ENCODE measurements at regions not wholly inside any gene's neighbourhood (a gene's known extent, or its start where the extent isn't known, plus 50 kb on each side); places are given as distances from the start of the nearest gene placed in this dataset.
"Not testable (repeated sequence)": the region's sequence is repeated elsewhere in the genome, so short reads cannot be mapped to it uniquely, and the experiment has no call there.

DNA sequence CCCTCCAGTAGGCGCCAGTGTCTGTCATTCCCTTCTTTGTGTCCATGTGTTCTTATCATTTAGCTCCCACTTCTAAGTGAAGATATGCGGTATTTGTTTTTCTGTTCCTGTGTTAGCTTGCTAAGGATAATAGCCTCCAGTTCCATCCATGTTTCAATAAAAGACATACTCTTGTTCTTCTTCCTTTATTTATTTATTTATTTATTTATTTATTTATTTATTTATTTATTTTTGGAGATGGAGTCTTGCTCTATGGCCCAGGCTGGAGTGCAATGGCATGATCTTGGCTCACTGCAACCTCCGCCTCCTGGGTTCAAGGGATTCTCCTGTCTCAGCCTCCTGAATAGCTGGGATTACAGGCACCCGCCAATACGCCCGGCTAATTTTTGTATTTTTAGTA is 762.6 kb upstream of the CDH10 start:
- not testable (repeated sequence) for DNase-seq (ENCODE audit: low read depth in 3 of 3, low spot score in 2 of 3)

DNA sequence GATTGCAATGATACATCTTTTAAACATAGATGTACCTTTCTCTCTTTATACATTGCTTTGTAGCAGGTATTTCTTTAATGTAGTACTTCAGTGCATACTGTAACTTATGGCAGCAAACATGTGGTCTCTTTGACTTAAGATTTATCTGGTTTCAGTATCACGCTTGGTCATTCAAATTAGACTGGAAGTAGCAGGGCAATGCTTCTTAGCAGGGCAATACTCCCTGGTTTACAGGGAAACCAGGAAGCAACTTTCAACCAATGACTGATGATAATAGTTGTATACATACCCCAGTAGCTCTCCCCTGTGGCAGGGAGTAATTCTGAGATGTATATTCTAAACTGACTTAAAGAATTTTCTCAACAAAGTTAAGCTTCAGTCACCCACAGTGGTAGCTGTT is 761.1 kb upstream of the CDH10 start:
- no peak for DNase-seq (ENCODE audit: low read depth in 3 of 3, low spot score in 2 of 3)

DNA sequence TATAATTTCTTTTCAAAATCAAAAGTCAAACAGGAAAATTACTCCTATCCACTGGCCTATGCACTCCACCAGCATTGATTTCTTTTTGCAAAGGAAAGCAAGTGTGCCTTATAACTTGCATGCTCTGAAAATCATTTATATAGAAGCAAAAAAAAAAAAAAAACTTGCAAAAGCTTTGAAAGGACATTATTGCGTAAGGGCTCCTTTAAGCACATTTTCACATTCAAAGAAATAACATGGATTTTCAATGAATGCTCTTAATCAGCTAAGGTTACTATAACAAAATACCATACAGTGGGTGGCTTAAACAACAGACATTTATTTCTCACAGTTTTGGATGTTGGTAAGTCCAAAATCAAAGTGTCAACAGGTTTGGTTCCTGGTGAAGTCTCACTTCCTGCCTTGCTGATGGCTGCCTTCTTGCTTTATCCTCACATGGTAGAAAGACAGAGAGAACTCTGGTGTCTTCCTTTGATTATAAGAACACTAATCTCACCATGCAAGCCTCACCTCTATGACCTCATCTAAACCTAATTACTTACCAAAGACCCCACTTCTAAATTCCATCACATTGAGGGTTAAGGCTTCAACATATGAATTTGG is 755.2 kb upstream of the CDH10 start:
- DNase-seq (ENCODE audit: low read depth in 3 of 3, low spot score in 2 of 3): no peak

DNA sequence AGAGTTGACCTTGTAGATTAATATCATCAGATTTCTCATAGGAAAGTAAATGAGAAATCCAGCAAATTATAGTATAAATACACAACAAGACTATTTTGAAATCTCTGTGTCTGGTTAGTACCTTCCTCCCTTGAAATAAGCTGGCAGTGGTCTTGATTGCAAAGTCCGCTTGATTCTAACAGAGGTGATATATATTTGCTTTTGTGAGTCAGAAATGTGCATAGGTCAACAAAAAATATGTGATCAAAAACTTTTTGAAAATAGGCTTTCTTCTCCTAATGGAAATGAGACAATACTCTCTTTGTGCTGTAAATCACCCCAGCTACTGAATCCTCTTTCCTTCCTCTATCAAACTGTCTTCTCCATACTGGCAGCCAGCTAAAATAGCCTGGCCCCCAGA is 749.2 kb upstream of the CDH10 start:
- DNase-seq (ENCODE audit: low read depth in 3 of 3, low spot score in 2 of 3): no peak

DNA sequence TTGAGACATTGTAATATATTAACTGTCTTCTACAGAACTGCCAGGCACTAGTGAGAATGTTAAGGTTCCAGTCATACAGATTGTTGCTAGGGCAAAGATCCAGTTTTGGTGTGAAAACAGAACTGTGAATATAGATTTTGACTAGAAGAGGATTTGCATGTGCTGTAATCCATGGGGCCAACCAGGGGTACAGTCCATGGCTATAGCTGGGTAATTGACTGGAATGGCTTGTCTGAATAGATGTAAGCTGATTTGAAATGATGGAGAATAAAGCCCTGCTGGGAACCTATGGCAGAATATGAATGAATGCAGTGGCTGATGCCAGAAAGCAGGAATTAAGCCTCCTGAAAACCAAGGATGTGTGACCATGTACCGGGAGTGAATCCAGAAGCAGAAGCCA is 748.5 kb upstream of the CDH10 start:
- no peak for DNase-seq (ENCODE audit: low read depth in 3 of 3, low spot score in 2 of 3)

DNA sequence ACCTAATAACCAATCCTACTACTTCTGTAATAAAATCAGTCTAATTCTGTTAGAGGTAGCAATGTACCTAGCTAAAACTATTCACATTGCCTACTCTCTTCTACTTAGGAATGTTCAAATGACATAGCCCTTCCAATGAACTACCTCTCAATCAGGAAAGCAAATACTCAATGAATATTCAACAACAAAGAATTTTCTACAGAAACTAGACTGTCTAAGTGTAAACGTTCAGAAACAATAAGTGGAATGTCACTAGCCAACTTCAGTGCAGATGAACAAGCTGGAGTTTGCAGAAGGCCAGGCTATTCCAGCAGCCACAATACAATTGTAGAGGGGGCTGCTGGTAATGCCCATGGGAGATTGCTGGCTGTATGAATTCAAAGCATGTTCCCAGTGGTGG is 743.2 kb upstream of the CDH10 start:
- no peak for DNase-seq (ENCODE audit: low read depth in 3 of 3, low spot score in 2 of 3)

DNA sequence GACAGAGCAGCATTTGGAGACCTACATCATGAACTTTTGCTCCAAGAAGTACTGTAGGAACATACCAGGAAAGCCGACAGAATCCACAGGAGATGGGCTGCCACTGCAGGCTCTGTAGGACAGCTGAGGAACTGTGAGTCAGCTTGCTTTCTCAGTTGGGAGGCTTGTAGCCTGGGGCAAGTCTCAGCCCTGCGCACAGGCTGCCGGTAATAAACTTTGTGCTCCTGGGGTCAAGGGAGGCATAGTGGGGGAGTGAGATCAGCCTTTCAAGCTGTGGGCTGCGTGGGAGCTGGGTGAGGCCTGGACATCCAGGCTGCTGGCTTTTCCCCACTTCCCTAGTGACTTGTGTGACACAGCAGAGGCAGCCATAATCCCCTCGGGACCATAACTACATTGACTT is 718.0 kb upstream of the CDH10 start:
- no peak for DNase-seq (ENCODE audit: low read depth in 3 of 3, low spot score in 2 of 3)

DNA sequence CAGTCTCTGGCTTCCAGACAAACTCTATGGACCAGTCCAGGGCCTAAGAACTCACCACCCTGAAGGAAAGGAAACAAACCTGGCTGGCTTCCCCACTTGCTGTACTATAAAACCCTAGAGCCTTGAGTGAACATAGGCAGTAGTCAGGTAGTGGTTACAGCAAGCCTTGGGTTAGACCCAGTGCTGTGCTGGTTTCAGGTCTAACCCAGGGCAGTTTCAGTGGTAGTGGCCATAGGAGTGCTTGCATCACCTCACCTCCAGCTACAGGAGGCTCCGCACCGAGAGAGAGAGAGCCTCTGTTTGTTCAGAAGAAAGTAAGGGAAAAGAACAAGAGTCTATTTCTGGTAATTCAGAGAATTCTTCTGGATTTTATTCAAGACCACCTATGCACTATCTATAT is 714.1 kb upstream of the CDH10 start:
- no peak for DNase-seq (ENCODE audit: low read depth in 3 of 3, low spot score in 2 of 3)

DNA sequence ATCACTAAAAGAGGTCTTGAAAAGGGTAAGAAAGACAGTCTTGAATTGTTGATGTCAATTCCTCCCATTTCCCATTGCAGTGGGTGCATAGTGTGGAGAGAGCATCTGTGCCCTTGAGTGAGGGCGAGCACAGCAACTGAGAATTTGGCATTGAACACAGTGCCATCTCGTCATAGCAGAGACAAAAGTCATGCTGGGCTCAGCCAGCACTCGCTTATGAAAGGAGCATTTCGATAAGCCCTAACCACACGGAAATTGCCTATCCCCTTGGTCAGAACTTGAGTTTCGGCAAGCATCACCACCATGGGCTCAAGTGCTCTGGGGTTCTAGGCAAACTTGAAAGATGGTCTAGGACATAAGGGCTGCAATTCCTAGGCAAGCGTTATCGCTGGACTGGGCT is 712.8 kb upstream of the CDH10 start:
- no peak for DNase-seq (ENCODE audit: low read depth in 3 of 3, low spot score in 2 of 3)

DNA sequence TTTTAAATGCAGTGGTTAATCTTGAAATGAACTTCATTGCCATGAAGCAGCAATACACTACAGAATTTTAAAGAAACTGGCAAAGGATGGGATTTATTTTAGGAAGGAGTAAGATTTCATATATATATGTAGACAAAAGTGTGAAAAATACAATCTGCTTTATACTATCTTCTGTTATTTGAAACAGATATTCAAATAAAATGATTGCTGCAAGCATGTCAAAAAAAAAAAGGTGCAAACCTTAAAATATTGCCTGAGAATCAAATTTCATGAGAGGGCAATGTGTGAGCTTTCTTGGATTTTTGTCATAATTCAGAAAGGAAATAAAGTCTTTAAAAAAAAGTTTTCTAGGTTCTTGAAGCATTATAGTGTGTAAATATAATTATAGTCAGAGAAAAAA is 705.0 kb upstream of the CDH10 start:
- DNase-seq (ENCODE audit: low read depth in 3 of 3, low spot score in 2 of 3): no peak

DNA sequence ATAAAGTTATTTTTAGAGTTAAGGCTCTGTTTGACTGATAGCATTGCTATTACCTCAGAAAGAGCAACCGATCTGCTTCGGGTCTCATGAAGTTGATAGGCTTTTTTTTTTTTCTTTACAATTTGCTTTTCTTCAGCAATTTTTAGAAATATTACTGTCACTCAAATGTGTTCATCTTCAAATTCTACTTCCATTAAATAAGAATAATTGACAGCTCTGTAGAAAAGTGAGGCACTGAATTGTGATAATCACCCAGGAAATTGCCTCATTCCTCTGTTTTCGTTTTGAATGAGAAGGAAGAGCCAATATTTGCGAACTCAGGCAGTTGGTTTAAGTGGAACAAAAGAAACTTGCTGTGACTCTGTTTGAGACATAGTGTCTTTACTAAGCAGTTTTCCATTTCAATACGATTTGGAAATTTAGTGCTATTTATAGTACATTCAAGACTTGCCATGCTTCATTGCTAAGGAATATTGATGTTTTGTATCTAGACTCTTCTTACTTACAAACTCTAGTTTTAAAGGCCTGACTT is 700.5 kb upstream of the CDH10 start:
- DNase-seq (ENCODE audit: low read depth in 3 of 3, low spot score in 2 of 3): no peak

DNA sequence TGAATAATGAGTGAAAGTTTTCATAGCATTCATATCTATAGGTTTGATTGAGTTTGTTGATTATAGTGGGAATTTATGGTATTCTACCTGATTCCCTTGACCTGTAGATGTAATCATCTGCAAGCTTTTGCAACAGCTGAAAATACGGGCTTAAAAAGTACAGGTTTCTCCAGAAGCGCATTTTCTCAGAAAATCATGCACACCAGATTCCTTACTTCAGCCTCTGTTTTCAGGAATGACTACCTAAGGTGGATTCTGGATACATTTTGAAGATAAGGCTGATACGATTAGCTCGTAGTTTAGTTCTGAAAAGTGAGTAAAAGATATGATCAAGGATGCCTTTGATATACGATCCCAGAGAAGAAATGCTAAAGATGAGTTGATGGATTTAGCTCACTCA is 694.8 kb upstream of the CDH10 start:
- no peak for DNase-seq (ENCODE audit: low read depth in 3 of 3, low spot score in 2 of 3)

DNA sequence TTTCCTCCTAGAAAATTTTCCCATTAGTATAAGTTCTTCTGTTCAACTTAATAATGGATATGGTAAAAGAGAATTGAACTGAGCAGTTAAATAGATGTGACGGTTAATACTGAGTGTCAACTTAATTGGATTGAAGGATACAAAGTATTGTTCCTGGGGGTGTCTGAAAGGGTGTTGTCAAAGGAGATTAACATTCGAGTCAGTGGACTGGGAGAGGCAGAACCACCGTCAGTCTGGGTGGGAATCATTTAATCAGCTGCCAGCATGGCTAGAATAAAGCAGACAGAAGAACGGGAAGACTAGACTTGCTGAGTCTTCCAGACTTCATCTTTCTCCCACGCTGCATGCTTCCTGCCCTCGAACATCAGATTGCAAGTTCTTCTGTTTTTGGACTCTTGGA is 689.6 kb upstream of the CDH10 start:
- no peak for DNase-seq (ENCODE audit: low read depth in 3 of 3, low spot score in 2 of 3)

DNA sequence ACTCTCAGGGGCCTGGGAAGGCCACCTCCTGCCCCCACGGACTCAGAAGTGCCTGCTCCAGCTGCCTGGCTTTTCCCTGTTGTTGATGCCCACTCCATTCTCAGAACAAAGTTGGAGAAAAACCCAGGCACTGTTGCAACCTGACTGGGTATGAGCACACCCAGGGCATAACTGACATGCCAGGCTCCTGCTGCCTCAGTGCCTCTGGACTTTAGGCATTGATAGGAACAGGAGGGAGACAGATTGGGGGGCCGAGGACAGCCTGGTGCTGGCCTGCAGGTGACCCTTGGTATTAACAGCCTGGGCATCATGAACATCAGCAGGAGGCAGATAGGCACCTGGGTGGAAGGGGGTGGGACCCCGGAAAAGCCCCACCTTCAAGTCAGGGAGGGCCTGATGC is 685.9 kb upstream of the CDH10 start:
- no peak for DNase-seq (ENCODE audit: low read depth in 3 of 3, low spot score in 2 of 3)

DNA sequence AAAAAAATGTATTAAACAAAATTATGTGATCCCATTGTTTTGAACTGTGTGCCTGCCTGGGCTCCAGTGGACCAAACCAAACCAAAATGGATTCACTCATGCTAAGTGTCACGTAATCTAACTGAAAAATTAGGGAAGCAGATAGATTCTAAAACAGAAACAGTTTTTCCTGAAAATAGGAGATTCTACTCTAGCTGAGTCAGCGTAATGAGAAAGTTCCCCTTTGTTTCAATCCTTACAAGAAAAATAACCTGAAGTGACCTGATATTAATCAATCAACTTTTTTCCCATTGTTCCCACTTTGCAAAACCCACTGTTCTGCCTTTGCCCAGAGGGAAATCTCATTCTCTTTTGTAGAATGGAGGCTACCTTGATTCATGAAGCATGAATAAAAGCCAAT is 682.4 kb upstream of the CDH10 start:
- DNase-seq (ENCODE audit: low read depth in 3 of 3, low spot score in 2 of 3): no peak

DNA sequence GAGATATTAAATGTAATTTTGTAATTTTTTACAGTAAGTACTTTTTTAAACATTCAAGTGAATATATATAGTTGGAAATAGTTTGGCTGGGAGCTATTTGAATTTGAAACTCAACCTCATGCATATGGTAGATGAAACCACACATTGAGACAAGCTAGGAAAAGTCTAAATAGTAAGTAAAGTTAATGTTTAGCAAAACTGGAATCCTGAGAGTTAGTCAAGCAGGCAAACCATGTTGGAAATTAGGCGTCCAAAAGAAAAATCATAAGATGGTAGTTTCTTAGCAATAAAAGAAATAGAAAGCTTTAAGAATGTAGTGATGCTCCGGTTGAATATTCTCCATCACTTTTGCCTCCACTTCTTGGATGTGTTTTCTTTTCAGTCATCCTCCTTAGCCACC is 657.1 kb upstream of the CDH10 start:
- no peak for DNase-seq (ENCODE audit: low read depth in 3 of 3, low spot score in 2 of 3)

DNA sequence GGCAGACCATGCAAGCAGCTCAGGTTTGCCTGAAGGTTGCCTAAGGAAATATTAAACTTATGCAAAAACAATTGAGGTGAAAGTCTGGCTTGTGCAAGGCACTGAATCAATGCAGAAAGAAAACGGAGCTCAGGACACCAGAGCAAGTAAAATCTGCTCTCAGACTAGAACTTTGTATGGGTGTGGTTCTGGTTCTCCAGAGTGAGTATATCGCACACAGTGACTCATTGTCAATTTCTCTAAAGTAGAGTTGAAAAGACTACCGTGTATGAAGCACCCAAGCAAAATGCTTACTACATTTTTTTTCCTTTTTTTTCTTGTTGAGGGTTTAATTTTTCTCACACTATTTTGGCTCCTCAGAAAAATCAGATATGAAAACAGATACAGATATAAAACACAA is 650.3 kb upstream of the CDH10 start:
- DNase-seq (ENCODE audit: low read depth in 3 of 3, low spot score in 2 of 3): no peak

DNA sequence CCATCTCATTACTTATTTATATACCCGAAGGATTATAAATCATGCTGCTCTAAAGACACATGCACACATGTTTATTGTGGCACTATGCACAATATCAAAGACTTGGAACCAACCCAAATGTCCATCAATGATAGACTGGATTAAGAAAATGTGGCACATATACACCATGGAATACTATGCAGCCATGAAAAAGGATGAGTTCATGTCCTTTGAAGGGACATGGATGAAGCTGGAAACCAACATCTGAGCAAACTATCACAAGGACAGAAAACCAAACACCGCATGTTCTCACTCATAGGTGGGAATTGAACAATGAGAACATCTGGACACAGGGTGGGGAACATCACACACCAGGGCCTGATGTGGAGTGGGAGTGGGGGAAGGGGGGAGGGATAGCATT is 645.0 kb upstream of the CDH10 start:
- not testable (repeated sequence) for DNase-seq (ENCODE audit: low read depth in 3 of 3, low spot score in 2 of 3)

DNA sequence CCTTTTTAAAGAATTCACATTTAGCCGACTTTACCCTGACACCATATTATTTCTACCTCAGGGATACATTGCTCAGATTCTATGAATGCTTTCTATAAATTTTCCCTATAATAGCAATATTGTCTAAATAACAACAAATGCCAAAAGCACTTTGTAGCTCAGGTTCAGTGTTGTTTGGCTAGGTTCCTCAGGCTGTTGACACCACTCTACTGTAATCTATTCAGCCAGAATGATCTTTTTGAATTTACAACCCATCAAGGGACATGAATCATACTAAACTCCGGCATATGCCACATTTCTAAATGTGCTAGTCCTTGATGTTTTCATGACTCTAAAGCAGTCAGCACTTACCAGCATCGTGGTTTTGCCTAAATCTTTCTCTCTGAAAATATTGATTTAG is 641.5 kb upstream of the CDH10 start:
- DNase-seq (ENCODE audit: low read depth in 3 of 3, low spot score in 2 of 3): no peak

DNA sequence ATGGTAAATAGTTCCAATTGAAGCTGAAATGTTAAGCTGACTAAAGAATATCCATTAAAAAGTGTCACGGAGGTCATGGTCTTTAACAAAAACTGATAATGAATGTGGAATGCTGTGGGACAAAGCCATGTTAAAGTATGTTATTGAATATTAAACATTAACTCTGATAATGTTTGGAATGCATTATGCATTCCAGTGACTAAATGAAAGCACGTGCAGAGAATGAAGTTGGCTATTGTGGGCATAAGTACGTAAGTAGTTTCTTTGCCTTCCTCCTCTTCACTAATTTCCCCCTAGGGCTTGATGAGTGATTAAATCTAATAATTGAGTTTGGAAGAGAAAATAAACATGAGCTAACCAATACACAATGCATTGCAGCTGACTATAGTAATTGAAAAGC is 640.4 kb upstream of the CDH10 start:
- DNase-seq (ENCODE audit: low read depth in 3 of 3, low spot score in 2 of 3): no peak

DNA sequence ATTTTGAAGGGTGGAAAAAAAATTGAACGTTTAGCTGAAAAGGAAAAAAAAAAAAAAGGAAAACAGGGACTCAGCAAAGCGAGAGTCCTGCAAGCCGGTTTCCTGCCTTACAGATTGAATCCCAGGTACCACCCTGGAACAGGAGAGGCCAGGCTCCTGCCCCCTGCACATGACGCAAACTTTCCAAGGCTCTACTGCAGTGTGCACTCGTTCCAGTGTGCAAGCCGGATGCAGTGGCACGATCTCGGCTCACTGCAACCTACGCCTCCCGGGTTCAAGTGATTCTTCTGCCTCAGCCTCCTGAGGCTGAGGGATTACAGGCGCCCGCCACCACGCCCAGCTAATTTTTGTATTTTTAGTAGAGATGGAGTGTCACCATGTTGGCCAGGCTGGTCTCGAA is 618.7 kb upstream of the CDH10 start:
- not testable (repeated sequence) for DNase-seq (ENCODE audit: low read depth in 3 of 3, low spot score in 2 of 3)

DNA sequence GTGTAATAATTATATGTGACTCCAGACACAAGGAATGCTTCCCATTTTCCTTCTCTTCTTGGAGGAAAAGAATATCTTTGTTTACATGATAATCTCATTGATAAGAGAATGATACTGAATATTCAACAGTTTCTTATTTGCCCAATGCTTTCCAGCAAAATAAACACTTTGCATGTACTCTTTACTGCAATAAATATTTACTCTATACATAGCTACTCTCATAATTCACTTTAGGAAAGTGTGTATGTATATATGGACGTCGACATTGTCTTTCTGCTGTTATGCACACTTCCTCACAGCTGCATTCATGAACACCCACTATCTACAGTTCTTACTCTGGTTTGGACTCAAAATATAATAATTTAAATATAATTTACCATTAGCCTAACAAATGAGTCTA is 617.4 kb upstream of the CDH10 start:
- no peak for DNase-seq (ENCODE audit: low read depth in 3 of 3, low spot score in 2 of 3)

DNA sequence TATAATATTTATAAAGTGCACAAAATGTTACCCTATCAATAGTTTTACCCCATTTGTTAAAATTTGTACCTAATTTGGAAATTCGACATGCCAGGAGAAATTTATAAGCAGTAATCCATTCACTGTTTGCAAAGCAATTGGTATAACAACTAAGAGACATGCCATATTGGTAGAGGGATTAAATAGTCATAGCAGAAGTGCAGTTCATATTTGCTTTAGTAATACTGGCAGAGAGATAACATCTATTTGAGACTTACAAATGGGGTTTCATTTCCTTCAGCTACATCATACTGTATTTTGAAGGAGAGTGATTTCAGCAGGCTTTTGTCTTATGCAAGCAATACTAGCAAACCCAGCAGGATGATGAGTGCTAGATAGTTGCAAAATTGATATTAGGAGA is 610.4 kb upstream of the CDH10 start:
- no peak for DNase-seq (ENCODE audit: low read depth in 3 of 3, low spot score in 2 of 3)
